H7 (cell line): ENCODE measurements at regions not wholly inside any gene's neighbourhood (a gene's known extent, or its start where the extent isn't known, plus 50 kb on each side); places are given as distances from the start of the nearest gene placed in this dataset.
"Not testable (repeated sequence)": the region's sequence is repeated elsewhere in the genome, so short reads cannot be mapped to it uniquely, and the experiment has no call there.

ENCODE experiments used
- DNase-seq: peaks from one replicate; pipeline ENCODE4 v3.0.0; 2012
- H3K27me3 ChIP-seq: 2 replicates; pipeline ENCODE4 v1.6.0; 2011; ENCODE audit warnings: mild to moderate bottlenecking, low read length; ENCODE audit not compliant: control insufficient read depth, insufficient read depth
- H3K36me3 ChIP-seq: replicated peaks from 2 replicates; pipeline ENCODE4 v1.5.1; 2011; ENCODE audit warnings: low read length; ENCODE audit not compliant: control insufficient read depth, insufficient read depth
- H3K4me3 ChIP-seq: 2 replicates; pipeline ENCODE4 v1.5.1; 2011; ENCODE audit warnings: low read depth, mild to moderate bottlenecking, control low read depth, low read length, moderate library complexity; ENCODE audit not compliant: insufficient read depth

DNA sequence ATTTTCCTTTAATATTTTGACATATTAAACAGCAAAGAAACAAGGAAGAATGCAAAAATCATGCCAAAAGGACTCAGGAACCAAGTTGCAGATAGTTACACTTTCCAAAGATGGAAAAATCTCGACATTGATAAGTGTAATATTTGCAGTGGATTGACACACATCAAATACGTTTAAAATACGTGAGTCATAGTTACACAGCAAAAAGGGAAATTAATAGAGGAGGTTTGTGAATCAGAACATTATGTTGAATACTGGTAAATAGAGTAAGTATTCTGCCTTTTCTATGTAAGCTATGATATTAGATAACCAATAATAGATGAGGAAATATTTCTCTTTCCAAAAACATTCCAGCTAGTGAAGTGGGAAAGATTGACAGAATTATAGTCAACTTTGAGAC, 1761.3 kb upstream of the IGFBP7 start:
- H3K27me3 ChIP-seq = no peaks in the 10 kb centered on the region
- H3K36me3 ChIP-seq = no peaks in the 10 kb centered on the region
- no peak for DNase-seq
- H3K4me3 ChIP-seq = no peak overlapping the region

DNA sequence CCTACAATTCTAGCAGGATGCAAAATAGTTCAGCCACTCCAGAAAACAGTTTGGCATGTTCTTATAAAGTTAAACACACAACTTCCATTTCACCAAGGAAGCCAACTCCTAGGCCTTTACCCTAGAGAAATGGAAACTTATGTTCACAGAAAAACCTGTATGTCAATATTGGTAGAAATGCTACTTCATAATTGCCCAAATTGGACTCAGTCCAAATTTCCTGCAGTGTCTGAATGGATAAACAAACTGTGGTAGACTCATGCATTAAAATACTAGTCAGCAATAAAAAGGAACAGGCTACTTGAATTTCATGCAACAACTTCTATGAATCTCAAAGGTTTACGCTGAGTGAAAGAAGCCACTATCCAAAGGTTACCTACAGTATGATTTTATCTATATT, 1738.8 kb upstream of the IGFBP7 start:
- DNase-seq = no peak
- H3K36me3 ChIP-seq = no peaks in the 10 kb centered on the region
- no peaks in the 10 kb centered on the region for H3K27me3 ChIP-seq

DNA sequence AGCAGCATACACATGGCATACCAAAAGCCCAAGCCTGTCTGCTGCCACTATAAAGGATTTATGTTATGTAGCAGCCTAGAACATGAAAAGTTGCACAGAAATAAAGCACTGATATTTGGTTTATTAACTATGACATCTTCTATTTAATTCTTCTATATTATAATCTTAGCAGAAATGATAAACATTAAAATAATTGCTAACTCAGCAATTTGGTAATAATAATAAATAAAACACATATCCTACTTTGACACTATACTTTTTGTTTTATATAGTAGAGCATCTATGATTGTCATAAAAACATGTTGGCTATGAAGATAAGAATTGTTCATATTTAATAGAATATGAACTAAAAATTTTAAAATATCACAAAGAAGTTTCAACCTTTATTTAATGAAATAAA, 1733.3 kb upstream of the IGFBP7 start:
- no peak overlapping the region for H3K4me3 ChIP-seq
- DNase-seq = no peak
- H3K27me3 ChIP-seq = no peaks in the 10 kb centered on the region
- no peaks in the 10 kb centered on the region for H3K36me3 ChIP-seq

More for the DNA sequence above, 1738.8 kb upstream of the IGFBP7 start:
- H3K4me3 ChIP-seq = no peak overlapping the region

DNA sequence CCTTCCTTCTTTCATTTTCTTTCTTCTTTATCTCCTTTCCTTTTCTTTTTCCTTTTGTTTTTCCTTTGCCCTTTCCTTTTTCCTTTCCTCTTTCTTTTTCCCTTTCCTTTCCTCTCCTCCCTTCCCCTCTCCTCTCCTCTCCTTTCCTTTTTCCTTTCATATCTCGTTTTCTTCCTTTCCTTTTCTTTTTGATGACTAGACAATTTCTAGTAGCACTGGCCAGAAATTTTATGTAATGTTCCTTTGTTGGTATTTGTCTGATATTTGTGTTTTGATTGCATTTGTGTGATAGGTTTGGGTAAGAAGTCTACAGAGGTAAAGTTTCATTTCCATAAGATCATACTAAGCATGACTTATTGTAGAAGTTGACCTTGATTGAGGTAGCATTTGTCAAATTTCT, 1722.9 kb upstream of the IGFBP7 start:
- no peak for DNase-seq
- no peaks in the 10 kb centered on the region for H3K27me3 ChIP-seq
- H3K36me3 ChIP-seq = no peaks in the 10 kb centered on the region

DNA sequence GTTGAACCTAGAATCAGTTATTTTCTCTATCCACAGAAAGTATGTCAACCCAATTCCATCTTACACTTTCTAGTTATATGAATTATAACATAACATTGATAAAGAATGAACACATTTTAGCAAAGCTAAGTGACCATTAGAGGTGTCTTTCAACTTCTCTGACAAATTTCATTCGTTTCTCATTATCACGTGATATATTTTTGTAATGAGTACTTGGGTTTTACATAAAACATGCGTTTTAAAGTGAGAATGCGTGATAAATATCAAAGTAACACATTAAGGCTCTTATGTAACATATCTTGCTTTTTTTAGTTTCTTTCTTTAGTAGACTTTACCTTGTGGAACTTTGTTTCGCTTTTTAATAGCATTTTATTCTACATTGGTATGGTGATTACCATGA, 1715.1 kb upstream of the IGFBP7 start:
- Histone ChIP-seq H3K4me3 (no peak overlapping the region), H3K27me3 (no peaks in the 10 kb centered on the region), H3K36me3 (no peaks in the 10 kb centered on the region)
- DNase-seq = no peak

More for the DNA sequence above, 1722.9 kb upstream of the IGFBP7 start:
- no peak overlapping the region for H3K4me3 ChIP-seq

DNA sequence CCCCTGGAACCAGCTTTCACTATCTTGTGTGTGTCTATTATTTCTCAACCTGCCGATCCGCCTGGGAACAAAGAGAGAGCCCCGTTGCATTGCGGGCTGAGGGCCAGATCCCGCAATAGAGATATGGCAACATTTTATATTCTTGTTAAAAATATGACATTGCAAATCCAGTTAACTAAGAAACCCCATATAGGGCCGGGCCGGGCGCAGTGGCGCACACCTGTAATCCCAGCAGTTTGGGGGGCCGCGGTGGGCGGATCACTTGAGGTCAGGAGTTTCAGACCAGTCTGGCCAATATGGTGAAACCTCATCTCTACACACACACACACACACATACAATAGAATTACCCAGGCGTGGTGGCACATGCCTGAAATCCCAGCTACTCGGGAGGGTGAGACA, 1708.4 kb upstream of the IGFBP7 start:
- H3K4me3 ChIP-seq, DNase-seq, H3K27me3 ChIP-seq, H3K36me3 ChIP-seq: not testable (repeated sequence)

DNA sequence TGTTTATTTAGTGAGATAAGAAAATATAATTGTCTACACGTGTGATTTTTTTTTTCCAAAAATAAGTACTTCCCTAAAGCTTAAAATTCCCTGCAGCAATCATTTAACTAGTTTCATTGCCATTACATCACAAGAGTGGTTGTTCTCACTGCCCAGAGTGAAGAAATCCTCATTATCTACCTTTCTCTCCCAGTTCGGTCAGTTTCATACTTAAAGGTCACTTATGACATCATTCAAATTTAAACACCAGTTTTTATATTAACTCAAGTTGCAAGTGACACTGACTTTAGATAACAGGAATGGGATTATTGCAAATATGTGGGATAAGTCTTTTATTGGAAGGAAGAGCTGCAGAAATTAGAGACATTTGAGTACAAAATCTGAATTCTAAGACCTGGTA, 1699.8 kb upstream of the IGFBP7 start:
- Histone ChIP-seq H3K27me3 (no peaks in the 10 kb centered on the region), H3K36me3 (no peaks in the 10 kb centered on the region), H3K4me3 (no peak overlapping the region)
- DNase-seq = no peak

DNA sequence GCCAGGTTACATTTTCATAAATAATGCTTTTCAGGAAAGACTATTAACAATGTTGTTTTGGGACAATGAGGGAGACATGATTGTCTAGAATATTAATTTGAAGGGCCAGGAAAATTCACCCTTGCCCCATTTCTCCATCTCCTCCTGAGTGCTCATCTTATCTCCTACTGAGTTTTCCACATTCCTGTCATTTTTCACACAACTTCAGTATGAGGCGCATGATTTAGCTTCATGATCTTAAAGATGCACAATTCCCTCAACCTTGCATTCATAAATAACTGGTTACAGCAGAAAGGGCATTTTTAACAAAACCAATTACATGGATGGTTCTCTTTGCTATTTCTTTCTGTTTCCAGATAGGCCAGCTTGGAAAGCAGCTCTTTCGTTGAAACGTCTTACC, 1699.2 kb upstream of the IGFBP7 start:
- Histone ChIP-seq H3K4me3 (no peak overlapping the region), H3K27me3 (no peaks in the 10 kb centered on the region), H3K36me3 (no peaks in the 10 kb centered on the region)
- no peak for DNase-seq

DNA sequence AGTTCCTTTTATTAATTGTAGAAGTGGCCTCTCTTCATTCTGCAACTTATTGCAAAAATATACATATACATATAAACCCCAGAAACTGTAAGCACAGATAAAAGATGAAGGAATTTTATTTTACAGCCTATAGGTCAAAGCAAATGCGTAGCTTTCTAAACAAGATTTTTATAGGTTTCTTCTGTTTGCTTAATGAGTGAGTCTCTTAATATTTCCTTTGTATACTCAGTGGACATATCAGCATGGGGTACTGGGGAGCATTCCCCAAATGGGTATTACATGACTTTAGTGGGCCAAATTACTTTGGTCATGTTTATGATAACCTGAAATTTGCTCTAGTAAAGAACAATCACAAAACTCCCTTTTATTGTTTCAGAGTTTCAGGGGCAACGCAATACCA, 1698.6 kb upstream of the IGFBP7 start:
- Histone ChIP-seq H3K36me3 (no peaks in the 10 kb centered on the region), H3K4me3 (no peak overlapping the region), H3K27me3 (no peaks in the 10 kb centered on the region)
- no peak for DNase-seq

DNA sequence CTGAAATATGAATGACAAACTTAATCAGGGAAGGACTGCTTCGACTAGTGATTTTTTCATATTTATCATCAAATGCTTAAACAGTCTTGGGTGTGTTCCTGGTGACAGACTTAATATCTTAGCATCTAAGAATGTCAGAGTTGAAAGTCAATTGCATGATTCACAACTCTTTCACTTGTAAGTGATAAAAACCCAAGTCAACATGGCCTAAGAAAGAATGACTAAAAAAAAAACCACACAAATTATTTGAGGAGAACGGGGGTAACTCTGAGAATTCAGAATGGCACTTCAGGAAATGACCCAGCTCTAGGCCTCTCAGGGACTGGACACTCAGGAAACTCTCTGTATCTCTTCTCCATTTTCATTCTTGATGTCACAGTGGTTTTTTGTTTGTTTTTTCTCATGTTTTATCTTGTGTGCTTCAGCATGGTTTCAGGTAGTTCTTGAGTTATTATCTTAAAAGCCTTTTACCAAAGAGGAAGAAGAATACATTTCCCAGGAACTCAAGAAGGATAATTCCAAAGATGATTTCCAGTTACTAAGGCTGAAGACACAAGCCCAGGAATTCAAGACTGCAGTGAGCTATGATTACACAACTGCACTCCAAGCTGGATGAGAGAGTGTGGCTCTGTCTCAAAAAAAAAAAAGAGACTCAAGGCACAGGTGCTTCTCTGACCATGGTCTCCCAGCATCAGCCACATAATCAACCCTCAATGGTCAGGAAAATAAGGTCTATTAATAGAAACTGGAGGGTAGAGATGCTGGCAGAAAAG, 1697.8 kb upstream of the IGFBP7 start:
- Histone ChIP-seq H3K4me3 (no peak overlapping the region), H3K36me3 (no peaks in the 10 kb centered on the region), H3K27me3 (no peaks in the 10 kb centered on the region)
- no peak for DNase-seq

DNA sequence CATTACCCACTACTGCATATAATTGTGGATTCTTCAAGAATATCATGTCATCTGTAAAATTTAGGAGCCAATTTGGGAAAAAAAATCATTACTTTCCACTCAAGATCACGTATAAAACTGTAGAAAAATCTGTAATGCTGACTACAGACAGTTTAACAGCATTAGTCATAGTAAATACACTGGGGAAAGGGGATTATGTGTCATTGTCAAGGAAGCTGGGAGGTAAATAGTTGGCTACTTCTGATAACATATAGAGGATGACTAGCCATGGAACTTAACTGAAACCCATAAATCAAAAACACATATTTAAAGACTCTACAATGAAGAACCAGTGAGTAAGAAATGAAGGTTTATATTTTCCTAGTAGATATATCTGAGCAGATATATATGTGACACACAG, 1666.4 kb upstream of the IGFBP7 start:
- no peaks in the 10 kb centered on the region for H3K27me3 ChIP-seq
- no peaks in the 10 kb centered on the region for H3K36me3 ChIP-seq
- no peak for DNase-seq
- H3K4me3 ChIP-seq = no peak overlapping the region

DNA sequence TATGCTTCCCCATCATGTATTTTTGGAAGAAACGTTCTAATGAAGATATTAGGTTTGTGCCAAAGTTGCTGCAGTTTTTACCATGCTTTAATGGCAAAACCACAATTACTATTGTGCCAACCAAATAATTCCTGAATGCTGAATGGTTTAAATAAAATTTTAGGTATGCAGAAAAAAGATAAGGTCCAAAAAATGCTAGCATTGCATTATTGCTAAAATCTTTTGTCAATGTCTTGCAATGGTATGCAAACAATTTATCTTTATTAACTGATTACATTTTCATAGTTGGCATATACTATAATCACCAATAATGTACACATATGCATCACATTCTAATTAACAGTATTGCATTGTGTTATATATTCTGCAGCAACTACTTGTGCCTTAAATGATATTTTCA, 1657.4 kb upstream of the IGFBP7 start:
- H3K4me3 ChIP-seq = no peak overlapping the region
- no peaks in the 10 kb centered on the region for H3K27me3 ChIP-seq
- DNase-seq = no peak
- no peaks in the 10 kb centered on the region for H3K36me3 ChIP-seq

DNA sequence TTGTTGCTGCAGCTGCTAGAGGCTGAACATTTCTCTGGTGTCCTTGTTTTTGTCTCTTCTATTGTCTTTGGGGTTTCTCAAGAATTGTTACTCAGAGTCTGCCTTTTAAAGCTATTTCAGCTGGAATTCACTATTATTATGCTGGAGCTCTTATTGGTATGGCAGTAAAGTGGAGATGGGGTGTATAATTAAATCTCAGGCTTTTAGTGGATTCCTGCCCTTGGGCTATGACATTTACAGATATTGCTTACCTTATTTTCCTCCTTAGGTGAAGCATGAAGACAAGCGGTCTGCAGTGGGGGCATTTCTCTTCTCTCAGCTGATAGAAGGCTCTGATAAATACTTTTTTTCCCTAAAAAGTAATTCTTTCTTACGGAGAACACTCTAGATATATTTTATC, 1656.6 kb upstream of the IGFBP7 start:
- DNase-seq = no peak
- no peaks in the 10 kb centered on the region for H3K36me3 ChIP-seq
- no peak overlapping the region for H3K4me3 ChIP-seq
- H3K27me3 ChIP-seq = no peaks in the 10 kb centered on the region

DNA sequence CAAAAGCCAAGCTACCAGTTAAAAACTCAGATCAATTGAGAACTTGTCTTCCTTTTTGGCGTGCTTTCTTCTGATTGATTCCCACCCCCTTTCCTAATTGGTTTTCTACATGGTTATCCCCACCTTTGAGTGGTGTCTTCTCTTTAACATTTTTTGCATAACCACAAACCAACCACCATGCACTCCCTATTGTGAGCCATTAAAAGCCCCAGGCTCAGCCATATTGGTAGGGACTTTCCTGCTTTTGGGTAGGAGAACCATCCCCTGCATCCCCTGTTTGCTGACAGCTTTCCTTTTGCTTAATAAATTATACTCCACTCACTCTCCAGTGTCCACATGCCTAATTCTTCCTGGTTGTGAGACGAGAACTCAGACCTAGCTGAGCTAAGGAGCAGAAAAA, 1651.4 kb upstream of the IGFBP7 start:
- Histone ChIP-seq H3K36me3 (no peaks in the 10 kb centered on the region), H3K4me3 (no peak overlapping the region), H3K27me3 (no peaks in the 10 kb centered on the region)
- no peak for DNase-seq

DNA sequence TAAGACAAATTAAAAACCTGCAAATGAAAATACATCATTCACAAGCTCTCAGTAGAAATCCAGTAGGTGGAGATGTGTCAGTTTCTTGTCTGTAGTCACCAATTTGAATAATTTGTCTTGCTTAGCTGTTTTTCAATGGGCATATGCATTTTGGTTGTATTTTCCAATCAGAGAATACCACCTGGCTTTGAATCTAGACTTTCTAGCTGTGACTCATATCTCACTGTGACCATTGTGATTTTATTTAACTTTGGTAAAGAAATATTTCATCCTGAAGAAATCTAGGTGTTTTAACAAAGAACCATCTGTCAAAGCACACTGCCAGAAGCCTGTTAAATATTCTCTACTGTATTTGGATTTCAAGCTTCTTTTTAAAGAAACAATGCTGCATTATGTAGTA, 1650.6 kb upstream of the IGFBP7 start:
- H3K27me3 ChIP-seq = no peaks in the 10 kb centered on the region
- no peak for DNase-seq
- H3K36me3 ChIP-seq = no peaks in the 10 kb centered on the region
- H3K4me3 ChIP-seq = no peak overlapping the region

DNA sequence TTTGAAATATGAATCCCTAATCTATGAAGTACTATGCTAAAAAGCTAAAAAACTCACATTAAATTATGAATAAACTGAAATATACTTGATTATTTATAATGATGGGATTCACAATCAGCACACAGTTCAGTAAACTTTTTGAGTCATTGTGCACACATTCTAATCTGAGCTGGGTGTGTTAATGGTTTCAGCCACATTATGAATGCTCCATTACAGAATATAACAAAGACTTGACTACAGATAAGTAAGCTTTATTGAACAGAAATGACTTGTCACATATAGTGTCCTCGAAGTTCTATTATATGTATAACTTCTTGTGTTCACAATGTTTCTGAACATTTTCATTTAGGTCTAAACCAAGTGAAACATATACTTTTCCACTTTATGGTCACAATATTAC, 1649.9 kb upstream of the IGFBP7 start:
- Histone ChIP-seq H3K36me3 (no peaks in the 10 kb centered on the region), H3K4me3 (no peak overlapping the region), H3K27me3 (no peaks in the 10 kb centered on the region)
- no peak for DNase-seq
